Astrocyte (in vitro differentiated cells and primary cell): ENCODE measurements at regions not wholly inside any gene's neighbourhood (a gene's known extent, or its start where the extent isn't known, plus 50 kb on each side); places are given as distances from the start of the nearest gene placed in this dataset.

Experiments used
- CTCF ChIP-seq: IDR thresholded peaks from 2 replicates; pipeline ENCODE4 v1.5.1; 2011; ENCODE audit warnings: low read depth, mild to moderate bottlenecking, inconsistent platforms, low read length, moderate library complexity; ENCODE audit not compliant: insufficient read depth
- EZH2 ChIP-seq: IDR thresholded peaks from 2 replicates; pipeline ENCODE4 v1.6.1; 2012; ENCODE audit warnings: mild to moderate bottlenecking, low read length, inconsistent platforms; ENCODE audit not compliant: insufficient read depth

GRCh38 chr11:112652786-112653390 lies 308.3 kb upstream of the NCAM1 start:
- no peak for TF ChIP-seq CTCF
- no peak for TF ChIP-seq EZH2
